ENCODE measurements at regions not wholly inside any gene's neighbourhood (a gene's known extent, or its start where the extent isn't known, plus 50 kb on each side); places are given as distances from the start of the nearest gene placed in this dataset.

DNA sequence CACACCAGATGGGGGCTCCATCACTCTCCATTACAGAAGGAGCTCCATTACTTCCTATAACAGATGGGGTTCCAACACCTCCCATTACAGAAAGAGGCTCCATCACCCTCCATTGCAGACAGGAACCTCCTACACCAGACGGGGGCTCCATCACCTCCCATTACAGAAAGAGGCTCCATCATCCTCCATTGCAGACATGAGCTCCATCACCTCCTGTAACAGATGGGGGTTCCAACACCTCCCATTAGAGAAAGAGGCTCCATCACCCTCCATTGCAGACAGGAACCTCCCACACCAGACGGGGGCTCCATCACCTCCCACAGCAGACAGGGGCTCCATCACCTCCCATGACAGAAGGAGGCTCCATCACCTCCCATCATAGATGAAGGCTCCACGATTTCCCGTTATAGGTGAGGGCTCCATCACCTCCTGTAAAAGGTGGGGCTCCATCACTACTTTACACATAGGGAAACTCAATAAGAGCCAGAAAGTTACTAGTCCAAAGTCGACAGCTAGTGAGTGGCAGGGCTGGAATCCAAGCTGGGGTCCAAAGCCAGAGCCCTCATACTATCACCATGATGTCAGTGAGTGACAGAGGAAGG, 224.8 kb downstream of the RBFOX3 start:
- no peak overlapping the region for H3K27ac Mint-ChIP-seq
- peaks cover 89% of the 10 kb centered on the region for H3K27me3 Mint-ChIP-seq (ENCODE audit: low read depth)
- H3K36me3 Mint-ChIP-seq = no peaks in the 10 kb centered on the region
- TF ChIP-seq, protein P1, sequence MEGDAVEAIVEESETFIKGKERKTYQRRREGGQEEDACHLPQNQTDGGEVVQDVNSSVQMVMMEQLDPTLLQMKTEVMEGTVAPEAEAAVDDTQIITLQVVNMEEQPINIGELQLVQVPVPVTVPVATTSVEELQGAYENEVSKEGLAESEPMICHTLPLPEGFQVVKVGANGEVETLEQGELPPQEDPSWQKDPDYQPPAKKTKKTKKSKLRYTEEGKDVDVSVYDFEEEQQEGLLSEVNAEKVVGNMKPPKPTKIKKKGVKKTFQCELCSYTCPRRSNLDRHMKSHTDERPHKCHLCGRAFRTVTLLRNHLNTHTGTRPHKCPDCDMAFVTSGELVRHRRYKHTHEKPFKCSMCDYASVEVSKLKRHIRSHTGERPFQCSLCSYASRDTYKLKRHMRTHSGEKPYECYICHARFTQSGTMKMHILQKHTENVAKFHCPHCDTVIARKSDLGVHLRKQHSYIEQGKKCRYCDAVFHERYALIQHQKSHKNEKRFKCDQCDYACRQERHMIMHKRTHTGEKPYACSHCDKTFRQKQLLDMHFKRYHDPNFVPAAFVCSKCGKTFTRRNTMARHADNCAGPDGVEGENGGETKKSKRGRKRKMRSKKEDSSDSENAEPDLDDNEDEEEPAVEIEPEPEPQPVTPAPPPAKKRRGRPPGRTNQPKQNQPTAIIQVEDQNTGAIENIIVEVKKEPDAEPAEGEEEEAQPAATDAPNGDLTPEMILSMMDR (IDR thresholded peaks at IDR 0.05; ENCODE audit: unreplicated experiment) = no peak
- no peaks in the 10 kb centered on the region for H3K4me1 Mint-ChIP-seq
- DNase-seq (ENCODE audit: low spot score in 2 of 2, unreplicated experiment in 2 of 2) = no peak
- H3K9me3 Mint-ChIP-seq = no peaks in the 10 kb centered on the region
- H3K4me3 Mint-ChIP-seq = no peak overlapping the region

GRCh38 chr17:79382313-79382712, 228.5 kb downstream of the RBFOX3 start:
- Mint-ChIP-seq H3K4me1 (no peaks in the 10 kb centered on the region), H3K4me3 (no peak overlapping the region), H3K27ac (no peak overlapping the region), H3K9me3 (no peaks in the 10 kb centered on the region), H3K36me3 (no peaks in the 10 kb centered on the region), H3K27me3 (ENCODE audit: low read depth) (peaks cover 93% of the 10 kb centered on the region)
- no peak for DNase-seq (ENCODE audit: low spot score in 2 of 2, unreplicated experiment in 2 of 2)
- TF ChIP-seq, protein P1 (IDR thresholded peaks at IDR 0.05; ENCODE audit: unreplicated experiment) = no peak

DNA sequence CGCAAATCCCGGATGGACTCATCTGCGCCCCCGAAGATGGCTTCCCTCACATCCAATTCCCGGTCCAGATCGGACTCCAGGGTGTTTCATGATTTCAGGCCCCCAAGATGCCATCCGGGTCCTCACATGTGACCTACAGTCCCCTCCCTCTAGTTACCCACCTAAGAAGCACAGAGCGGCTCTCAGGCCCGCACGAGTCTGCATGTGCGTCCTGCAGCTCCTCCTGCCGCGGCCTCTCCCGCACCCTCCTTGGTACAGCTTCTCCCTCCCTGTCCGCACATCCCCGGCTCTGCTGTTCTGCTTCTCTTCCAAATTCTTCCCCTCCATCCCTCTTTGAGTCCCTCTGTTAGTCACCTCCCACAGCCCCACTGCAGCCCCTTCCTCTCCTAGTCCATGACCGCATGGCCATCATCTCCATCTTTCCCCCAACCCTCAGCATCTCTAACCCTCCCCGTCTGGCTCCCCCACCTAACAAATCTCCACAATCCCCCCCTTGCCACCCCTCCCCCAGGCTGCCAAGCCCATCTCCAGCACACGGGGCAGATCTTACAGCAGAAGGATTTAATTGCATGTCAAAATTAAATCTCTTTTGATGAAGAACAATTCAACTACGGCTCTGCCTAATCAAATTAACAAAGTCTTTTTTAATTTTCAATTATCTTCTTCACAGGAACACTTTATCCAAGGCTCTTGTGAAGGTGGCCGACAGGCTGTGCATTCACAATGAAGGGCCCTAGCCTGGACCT, 231.0 kb downstream of the RBFOX3 start:
- TF ChIP-seq, protein P1 (IDR thresholded peaks at IDR 0.05; ENCODE audit: unreplicated experiment) = no peak
- Mint-ChIP-seq H3K36me3 (no peaks in the 10 kb centered on the region), H3K9me3 (no peaks in the 10 kb centered on the region), H3K27me3 (ENCODE audit: low read depth) (peaks cover 92% of the 10 kb centered on the region), H3K4me3 (no peak overlapping the region), H3K27ac (no peak overlapping the region), H3K4me1 (no peaks in the 10 kb centered on the region)
- no peak for DNase-seq (ENCODE audit: low spot score in 2 of 2, unreplicated experiment in 2 of 2)

- H3K4me3 Mint-ChIP-seq = no peak overlapping the region
- DNase-seq (ENCODE audit: low spot score in 2 of 2, unreplicated experiment in 2 of 2) = no peak
- no peaks in the 10 kb centered on the region for H3K9me3 Mint-ChIP-seq
- no peaks in the 10 kb centered on the region for H3K36me3 Mint-ChIP-seq
- no peak overlapping the region for H3K27ac Mint-ChIP-seq
- H3K27me3 Mint-ChIP-seq (ENCODE audit: low read depth) = peaks cover 91% of the 10 kb centered on the region
- H3K4me1 Mint-ChIP-seq = no peaks in the 10 kb centered on the region
- TF ChIP-seq, protein P1 (IDR thresholded peaks at IDR 0.05; ENCODE audit: unreplicated experiment) = no peak
These were observed 233.5 kb downstream of the RBFOX3 start for GRCh38 chr17:79377230-79377786.

DNA sequence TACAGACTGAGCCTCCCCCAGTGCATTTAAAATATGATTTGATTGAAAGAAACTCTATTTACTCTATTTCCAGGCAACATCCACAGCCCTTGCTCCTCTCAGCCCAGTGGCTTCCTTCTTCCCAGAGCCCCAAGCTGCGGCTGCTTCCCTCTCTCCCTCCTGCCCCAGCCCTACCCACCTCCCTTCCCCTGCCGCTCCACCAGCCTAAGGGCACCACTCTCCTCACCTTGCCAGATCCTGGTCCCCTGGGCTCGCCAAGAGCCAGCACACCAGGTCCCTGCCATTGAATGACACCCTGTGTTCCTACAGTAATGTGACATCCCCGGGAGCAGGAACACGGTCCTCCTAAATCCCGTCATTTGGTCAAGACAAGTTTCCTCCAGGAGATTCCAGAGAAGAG, 236.0 kb downstream of the RBFOX3 start:
- no peak overlapping the region for H3K27ac Mint-ChIP-seq
- no peak for DNase-seq (ENCODE audit: low spot score in 2 of 2, unreplicated experiment in 2 of 2)
- H3K4me1 Mint-ChIP-seq = no peaks in the 10 kb centered on the region
- no peak overlapping the region for H3K4me3 Mint-ChIP-seq
- TF ChIP-seq, protein P1 (IDR thresholded peaks at IDR 0.05; ENCODE audit: unreplicated experiment) = no peak
- H3K27me3 Mint-ChIP-seq (ENCODE audit: low read depth) = peaks cover 83% of the 10 kb centered on the region
- no peaks in the 10 kb centered on the region for H3K36me3 Mint-ChIP-seq
- H3K9me3 Mint-ChIP-seq = no peaks in the 10 kb centered on the region
